ENCODE measurements at regions not wholly inside any gene's neighbourhood (a gene's known extent, or its start where the extent isn't known, plus 50 kb on each side); places are given as distances from the start of the nearest gene placed in this dataset.
A peak's percentile ranks its signal among the peaks of the same experiment; 100 is the strongest.

- DNase-seq = no peak
Measured at GRCh38 chr6:33921745-33922144, 117.9 kb upstream of the MLN start.

DNA sequence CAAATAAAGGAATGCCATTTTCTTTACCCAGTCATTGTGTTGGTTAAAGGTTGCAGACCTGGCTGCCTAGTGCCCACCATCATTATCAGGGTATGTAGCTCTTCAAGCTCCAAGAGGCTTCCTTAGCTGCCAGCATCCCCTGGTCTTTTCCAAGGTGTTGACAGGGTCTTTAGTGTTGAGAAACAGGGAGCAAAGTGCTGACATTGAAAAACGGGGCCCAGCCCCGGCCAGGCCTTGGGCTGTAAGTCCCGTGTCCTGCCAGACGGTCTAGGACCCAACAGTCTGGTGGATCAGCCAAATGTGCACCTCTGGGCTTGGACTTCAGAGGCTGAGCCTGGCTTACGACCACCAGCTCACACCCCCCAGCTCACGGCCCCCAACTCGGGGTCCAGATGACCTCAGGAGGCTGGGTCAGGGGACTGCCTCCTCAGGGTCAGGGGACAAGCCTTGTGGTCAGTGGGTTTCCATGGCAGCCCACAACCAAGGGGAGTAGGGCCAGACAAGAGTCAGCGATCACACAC is 114.4 kb upstream of the MLN start:
- DNase-seq = no peak

DNA sequence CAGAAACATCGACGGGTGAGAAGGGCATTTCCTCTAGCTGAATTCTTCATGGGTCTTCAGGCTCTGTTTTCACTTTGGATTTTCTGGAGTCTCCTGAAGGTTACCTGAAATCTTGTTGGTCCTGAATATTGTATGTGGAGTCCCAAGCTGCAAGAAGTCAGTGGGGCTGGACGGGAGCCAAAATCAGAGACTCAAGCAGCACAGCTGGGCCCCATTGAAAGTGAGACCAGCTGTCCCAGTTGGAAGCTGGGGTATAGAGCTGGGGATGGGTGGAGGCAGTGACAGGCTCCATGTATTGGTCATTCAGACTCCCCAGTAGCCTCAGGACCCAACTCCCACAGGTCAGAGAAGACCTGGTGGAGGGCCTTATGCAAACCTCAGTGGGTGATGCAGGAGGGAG is 111.3 kb upstream of the MLN start:
- no peak for DNase-seq

DNA sequence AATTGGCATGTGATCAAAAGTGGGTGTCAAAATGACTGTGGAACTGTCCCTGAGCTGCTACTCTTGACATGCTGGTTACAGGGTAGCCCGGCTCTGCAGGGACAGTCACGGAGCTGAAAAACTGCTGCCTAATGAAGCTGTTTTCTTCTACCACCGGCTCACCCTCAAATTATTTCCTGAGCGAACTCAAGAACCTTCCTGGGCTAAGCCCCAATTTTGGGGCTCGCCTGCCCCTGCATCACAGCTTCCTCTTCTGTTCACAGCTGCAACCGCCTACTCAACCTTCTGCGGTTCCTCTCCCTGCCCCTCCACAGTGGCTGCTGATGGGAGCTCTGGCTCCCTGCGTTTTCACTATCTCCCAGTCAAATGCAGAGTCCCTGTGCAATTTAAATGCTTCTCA is 110.8 kb upstream of the MLN start:
- DNase-seq = no peak

DNA sequence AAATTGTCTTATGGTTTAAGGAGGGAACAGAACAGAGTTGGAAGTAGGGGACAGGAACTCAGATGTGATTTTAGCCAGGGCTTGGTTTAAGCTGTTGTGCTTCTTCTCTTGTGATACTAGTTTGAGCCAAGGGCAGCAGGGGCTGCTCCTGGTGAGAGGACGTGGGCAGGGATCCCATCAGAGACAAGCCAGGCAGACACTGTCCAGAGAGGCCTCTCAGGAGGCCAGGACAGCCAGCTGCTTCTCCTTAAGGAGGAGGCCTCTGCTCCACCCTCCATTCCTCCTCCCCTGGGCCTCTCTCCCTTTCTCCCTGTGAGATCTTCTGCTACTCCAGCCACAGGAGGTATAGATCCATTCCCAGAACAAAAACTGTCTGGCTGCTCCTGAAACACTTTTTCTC is 108.4 kb upstream of the MLN start:
- no peak for DNase-seq

DNA sequence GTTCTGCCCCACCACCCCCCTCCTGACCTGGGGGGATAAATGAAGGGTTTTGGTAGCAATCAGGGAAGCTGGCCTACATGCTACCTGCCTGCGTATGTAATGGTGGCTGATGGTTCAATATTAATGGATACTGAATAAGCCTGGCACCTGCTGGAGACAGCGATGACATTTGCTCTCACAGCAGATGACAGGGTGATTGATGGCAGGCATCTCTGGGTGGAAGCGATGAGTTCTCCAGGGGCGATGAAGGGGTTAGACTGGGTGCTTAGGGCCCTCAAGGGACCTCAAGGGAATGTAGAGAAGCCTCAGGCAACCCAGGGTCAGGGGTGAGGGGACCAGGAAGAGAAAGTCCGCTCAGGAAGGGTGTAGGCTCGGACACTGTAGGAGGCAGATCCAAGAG is 107.7 kb upstream of the MLN start:
- no peak for DNase-seq

- DNase-seq = no peak
Measured at GRCh38 chr6:33910594-33910993, 106.8 kb upstream of the MLN start.

GRCh38 chr6:33909737-33910136 is 105.9 kb upstream of the MLN start:
- DNase-seq = no peak

GRCh38 chr6:33908025-33908424 is 104.2 kb upstream of the MLN start:
- DNase-seq = peak; percentile 49

GRCh38 chr6:33907227-33907626 is 103.4 kb upstream of the MLN start:
- peak; percentile 29 for DNase-seq

DNA sequence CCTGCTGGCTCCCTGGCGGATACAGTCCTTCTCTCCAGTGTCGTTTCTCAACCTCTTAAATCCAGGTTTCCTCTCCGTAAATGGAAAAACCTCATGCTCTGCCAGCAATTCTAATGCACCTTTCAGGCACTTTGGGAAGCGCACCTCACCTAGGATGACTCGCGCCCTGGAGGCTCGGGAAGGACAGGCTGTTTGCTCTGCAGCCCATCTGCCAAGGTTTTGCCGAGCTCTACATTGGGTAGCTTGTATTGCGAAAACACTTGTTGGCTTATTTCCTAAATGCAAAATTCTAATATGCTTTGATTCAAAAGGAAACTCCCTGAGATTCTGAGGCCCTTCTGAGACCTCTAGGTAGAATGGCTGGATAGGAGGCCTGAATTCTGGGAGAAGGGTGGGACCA is 102.6 kb upstream of the MLN start:
- DNase-seq = no peak

GRCh38 chr6:33905071-33905609 is 101.3 kb upstream of the MLN start:
- DNase-seq = no peak

DNA sequence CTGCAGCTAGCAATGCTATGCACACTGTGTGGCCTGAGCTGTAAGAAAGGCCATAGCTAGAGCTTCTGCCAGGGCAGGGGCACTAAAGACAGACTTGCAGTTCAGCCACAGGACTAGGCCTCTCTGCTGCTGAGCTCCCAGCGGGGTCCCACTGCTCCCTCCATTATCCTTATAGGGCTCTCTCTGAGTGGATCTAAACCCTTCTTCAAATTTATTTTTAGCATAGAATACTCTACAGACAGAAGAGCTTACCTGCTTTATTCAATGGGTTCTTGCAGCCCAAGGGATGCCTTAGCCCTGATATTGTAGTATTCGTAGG is 100.9 kb upstream of the MLN start:
- DNase-seq = no peak

DNA sequence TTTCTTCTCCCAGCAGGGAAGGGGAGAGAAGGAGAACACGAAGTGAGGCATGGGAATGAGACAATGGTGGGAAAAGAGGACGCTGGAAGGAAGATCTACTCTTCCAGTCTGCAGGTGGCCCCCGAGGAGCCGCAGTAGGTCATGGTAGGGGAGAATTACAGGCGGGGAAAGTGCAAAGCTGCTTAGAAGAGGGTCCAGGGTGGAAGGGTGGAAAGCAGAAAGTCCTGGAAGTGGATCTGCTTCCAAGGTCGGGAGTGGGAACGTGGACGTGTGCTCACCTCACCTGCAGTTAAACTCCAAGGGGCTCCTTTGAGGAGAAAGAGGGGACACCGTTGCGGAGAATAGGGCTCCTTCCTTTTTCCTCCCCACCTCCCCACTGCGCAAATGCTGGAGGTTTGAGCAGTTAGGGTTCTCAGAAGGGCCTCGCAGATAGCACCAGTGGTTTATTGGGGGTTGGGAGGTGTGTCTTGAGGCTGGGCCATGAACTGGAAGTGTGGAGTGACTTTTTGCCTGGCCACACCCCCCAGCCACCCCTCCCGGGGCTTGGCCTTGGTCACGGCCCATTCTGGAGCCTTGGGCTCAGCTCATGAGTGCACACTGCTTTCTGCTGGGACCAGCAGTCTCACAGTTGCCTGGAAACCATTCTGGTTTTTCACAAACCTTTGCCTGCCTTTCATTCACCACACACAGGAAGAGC is 100.4 kb upstream of the MLN start:
- DNase-seq = no peak

DNA sequence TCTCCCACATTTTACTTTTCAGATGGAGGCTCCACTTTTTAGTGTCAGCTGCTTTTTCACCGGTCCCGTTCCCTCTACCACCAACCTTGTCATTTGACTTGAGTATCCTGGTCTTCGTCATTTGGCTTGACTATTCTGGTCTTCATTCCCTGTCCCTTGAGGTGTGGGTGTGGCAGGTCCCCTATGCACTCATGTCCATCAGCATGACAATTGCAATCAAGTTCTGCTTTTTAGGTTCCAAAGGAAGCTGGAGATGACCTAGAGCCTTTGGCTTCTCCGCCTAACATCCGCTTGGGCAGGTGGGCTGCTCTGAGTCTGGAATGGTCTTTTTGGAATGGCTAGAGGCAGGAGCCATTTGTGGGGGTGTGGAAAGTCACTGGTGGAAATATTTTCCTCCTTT is 99.8 kb upstream of the MLN start:
- DNase-seq = no peak

GRCh38 chr6:33902457-33902853 is 98.7 kb upstream of the MLN start:
- no peak for DNase-seq

DNA sequence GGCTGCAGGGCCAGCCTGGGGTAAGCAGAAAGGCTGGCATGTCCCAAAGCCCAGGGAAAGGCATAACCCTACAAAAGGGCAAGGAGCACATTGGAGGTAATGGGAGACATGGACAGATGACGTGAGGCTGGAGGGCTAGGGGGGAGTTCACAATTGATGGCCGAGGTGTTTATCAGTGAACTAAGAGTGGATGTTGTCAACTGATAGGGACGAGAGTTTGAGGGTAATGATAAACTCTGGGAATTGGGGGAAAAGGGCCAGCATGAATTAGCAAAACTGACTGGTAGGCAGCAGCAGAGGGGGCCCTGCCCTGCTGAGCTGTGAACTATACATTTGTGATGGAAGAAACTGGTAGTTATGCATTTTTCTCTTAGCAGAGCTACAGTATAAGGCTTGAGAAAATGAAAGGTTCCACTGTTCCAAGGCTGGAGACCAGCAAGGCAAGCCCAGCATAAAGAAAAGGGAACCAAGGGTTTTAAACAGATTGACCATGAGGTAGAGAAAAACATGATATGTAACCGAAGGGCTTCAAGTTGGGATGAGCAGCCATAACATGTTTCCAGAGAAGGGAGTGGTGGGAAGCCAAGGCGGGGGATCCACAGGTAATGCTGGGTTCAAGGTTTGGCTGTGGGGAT is 98.1 kb upstream of the MLN start:
- DNase-seq = no peak

- DNase-seq = no peak
Measured at GRCh38 chr6:33898771-33899170, 95.0 kb upstream of the MLN start.

DNA sequence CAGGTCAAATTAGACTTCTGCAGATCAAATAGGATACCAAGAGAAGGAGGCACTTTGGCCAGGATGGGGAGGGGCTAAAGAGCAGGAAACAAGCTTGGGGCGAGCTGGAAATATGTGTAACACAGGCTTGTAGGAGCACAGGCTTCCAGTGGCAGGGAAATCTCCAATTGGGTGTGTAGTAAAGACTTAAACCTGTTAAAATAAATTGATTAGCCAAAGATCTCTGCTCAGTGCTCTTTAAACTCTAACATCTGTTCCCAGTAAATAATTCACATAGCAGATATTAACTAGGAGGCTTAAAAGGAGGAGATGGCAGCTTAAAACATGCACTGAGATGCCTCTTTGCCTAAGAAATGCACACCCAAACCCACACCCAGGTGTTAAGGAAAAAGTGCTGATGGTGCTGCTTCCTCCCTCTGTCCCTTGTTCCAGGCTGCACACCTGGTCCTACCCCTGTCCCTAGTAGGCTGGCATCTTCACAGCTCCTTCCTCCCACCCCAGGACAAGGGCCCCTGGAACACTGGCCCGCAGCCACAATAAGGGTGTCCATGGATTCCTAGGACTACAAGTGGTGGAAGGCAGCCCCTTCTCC is 93.5 kb upstream of the MLN start:
- no peak for DNase-seq

DNA sequence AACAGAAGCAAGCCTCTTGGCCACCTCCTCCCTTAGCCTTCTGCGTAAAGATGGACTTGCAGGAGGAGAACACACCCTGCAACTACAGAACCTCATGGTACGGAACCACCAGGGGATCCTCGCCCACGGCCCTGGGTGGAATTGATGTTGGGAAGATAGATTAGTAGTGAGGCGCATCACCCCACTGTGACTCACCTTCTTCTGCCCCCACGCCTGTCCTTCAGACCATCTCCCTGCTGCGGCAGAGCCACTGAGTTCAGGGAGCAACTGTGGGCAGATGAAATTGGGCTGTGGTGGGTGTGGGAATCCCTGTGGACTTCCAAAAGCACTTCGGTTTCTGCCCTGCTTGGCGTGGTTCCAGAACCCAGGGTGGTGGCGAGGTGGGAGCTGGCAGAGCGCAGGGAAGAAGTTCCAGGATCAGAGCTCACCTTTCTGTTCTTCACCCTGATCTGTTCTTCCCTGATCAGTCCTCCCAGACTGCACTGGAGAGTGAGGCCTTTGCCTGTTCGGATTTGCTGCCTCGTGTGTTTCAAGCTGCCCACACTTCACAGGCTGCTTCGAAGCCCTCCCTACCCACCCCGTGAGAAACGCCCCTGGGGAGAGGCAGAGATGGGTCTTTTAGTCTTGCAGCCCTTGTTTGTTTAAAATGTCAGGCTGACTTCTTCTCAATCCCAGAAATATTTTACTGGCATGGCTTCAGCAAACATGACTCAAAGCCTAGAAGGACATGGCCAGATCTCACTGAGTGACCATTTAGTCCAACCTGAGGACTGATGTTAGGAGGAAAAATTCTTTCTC is 92.8 kb upstream of the MLN start:
- DNase-seq = no peak

DNA sequence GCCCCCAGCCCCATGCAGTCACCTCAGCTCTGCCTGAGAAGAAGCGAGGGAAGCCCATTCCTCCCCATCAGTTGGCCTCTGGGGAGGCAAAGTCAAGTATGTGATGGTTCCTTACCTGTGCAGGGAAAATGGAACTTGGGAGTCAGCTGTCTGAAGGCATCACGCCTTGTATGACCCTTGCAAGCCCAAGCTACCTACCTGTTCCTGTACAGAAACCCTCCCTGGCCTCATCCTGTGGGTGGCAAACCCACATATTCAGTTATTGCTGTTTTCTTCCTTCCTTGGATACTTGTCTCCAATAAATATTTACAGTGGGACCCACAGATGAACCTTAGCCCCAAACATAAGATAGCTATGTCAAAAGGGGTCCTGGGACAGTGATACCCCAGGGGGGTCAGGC is 92.2 kb upstream of the MLN start:
- no peak for DNase-seq

GRCh38 chr6:33895296-33895695 is 91.5 kb upstream of the MLN start:
- no peak for DNase-seq

GRCh38 chr6:33894438-33894837 is 90.6 kb upstream of the MLN start:
- no peak for DNase-seq
